ENCODE measurements at regions not wholly inside any gene's neighbourhood (a gene's known extent, or its start where the extent isn't known, plus 50 kb on each side); places are given as distances from the start of the nearest gene placed in this dataset.

DNA sequence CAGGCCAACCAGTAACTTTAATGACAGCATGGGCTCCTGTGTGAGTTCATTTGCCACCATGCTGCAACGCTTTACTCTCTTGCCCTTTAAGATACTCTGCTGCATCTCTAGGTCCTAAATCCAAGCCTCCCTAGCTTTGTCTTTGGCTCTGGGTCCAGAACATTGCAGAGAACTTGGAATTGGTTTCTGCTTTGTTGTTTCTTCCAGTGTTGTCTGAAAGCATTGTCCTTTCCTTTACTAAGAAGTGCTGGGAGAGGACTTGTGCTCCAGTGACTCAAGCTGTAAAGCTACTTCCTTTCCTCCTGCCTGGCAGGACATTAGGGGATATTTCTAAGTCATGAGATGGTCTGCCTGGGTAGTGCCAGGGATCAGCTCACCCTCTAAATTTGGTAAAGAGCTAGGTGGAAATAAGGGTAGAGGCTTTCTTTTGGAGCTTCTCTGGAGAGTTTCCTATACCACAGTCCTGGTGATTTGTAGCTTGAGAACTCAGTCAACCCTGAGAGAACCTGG is 202.5 kb upstream of the CADM1 start:
- TF ChIP-seq CTCF (IDR thresholded peaks at IDR 0.05), result no peak
- Mint-ChIP-seq H3K9me3 (ENCODE audit: unreplicated experiment) (peaks cover 5% of the 10 kb centered on the region), H3K27ac (ENCODE audit: unreplicated experiment) (no peak overlapping the region), H3K4me1 (ENCODE audit: unreplicated experiment) (peaks cover 1% of the 10 kb centered on the region), H3K36me3 (ENCODE audit: unreplicated experiment) (peaks cover 2% of the 10 kb centered on the region), H3K27me3 (ENCODE audit: unreplicated experiment) (peaks cover 26% of the 10 kb centered on the region), H3K4me3 (ENCODE audit: unreplicated experiment) (no peak overlapping the region)
- DNase-seq (ENCODE audit: extremely low spot score, unreplicated experiment), result no peak

GRCh38 chr11:115705200-115705599 is 201.0 kb upstream of the CADM1 start:
- no peak for DNase-seq (ENCODE audit: extremely low spot score, unreplicated experiment)
- Mint-ChIP-seq H3K36me3 (ENCODE audit: unreplicated experiment) (peaks cover 2% of the 10 kb centered on the region), H3K27ac (ENCODE audit: unreplicated experiment) (no peak overlapping the region), H3K4me3 (ENCODE audit: unreplicated experiment) (no peak overlapping the region), H3K27me3 (ENCODE audit: unreplicated experiment) (peaks cover 24% of the 10 kb centered on the region), H3K9me3 (ENCODE audit: unreplicated experiment) (peaks cover 5% of the 10 kb centered on the region), H3K4me1 (ENCODE audit: unreplicated experiment) (peaks cover 1% of the 10 kb centered on the region)
- no peak for TF ChIP-seq CTCF (IDR thresholded peaks at IDR 0.05)

GRCh38 chr11:115700981-115701875 is 197.0 kb upstream of the CADM1 start:
- Mint-ChIP-seq H3K27me3 (ENCODE audit: unreplicated experiment) (peaks cover 33% of the 10 kb centered on the region), H3K36me3 (ENCODE audit: unreplicated experiment) (peaks cover 2% of the 10 kb centered on the region), H3K9me3 (ENCODE audit: unreplicated experiment) (peaks cover 5% of the 10 kb centered on the region), H3K27ac (ENCODE audit: unreplicated experiment) (no peak overlapping the region), H3K4me3 (ENCODE audit: unreplicated experiment) (no peak overlapping the region), H3K4me1 (ENCODE audit: unreplicated experiment) (no peaks in the 10 kb centered on the region)
- DNase-seq (ENCODE audit: extremely low spot score, unreplicated experiment), result no peak
- TF ChIP-seq CTCF (IDR thresholded peaks at IDR 0.05), result no peak

DNA sequence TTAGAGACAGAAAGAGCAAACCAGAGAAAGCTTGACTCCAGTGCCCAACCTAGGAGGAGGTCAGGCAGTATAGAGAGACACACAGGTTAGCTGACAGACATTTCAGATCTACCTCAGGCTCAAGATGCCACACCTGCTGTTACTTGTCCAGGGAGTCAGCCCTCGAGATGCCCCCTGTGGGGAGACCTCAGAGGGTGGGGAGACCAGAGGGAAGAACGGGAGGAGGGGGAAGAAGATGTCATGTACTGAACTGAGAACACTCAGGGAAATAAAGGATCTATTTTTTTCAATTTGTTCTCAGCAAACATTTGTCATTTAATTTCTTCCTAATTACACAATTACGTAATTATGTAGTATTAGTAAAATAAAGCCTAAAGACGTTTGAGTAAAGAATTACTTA is 196.3 kb upstream of the CADM1 start:
- H3K4me1 Mint-ChIP-seq (ENCODE audit: unreplicated experiment), result no peaks in the 10 kb centered on the region
- H3K27ac Mint-ChIP-seq (ENCODE audit: unreplicated experiment), result no peak overlapping the region
- H3K4me3 Mint-ChIP-seq (ENCODE audit: unreplicated experiment), result no peak overlapping the region
- H3K27me3 Mint-ChIP-seq (ENCODE audit: unreplicated experiment), result peaks cover 36% of the 10 kb centered on the region
- H3K9me3 Mint-ChIP-seq (ENCODE audit: unreplicated experiment), result peaks cover 5% of the 10 kb centered on the region
- no peak for DNase-seq (ENCODE audit: extremely low spot score, unreplicated experiment)
- peaks cover 2% of the 10 kb centered on the region for H3K36me3 Mint-ChIP-seq (ENCODE audit: unreplicated experiment)
- TF ChIP-seq CTCF (IDR thresholded peaks at IDR 0.05), result no peak

- no peak for TF ChIP-seq CTCF (IDR thresholded peaks at IDR 0.05)
- Mint-ChIP-seq H3K4me3 (ENCODE audit: unreplicated experiment) (no peak overlapping the region), H3K36me3 (ENCODE audit: unreplicated experiment) (peaks cover 2% of the 10 kb centered on the region), H3K4me1 (ENCODE audit: unreplicated experiment) (no peaks in the 10 kb centered on the region), H3K27ac (ENCODE audit: unreplicated experiment) (no peak overlapping the region), H3K27me3 (ENCODE audit: unreplicated experiment) (peaks cover 35% of the 10 kb centered on the region), H3K9me3 (ENCODE audit: unreplicated experiment) (peaks cover 5% of the 10 kb centered on the region)
- DNase-seq (ENCODE audit: extremely low spot score, unreplicated experiment), result no peak
Measured at GRCh38 chr11:115699733-115700132, 195.5 kb upstream of the CADM1 start.
